Esophagus muscularis mucosa (tissue), 3 donors: ENCODE measurements at regions not wholly inside any gene's neighbourhood (a gene's known extent, or its start where the extent isn't known, plus 50 kb on each side); places are given as distances from the start of the nearest gene placed in this dataset.

Experiments used
- POLR2A ChIP-seq: fragments of 450-650 bp; IDR thresholded peaks from one replicate; pipeline ENCODE4 v1.6.1; 2017; ENCODE audit warnings: antibody characterized with exemption, moderate library complexity, mild to moderate bottlenecking, low read depth
- TF ChIP-seq, protein P1 (sequence below), 3 experiments: fragments of 200-600 bp in 2 of 3; fragments of 450-650 bp in 1 of 3; sonication (generic) in 2 of 3; IDR thresholded peaks; one replicate each; pipeline ENCODE4 v1.5.1; 2017 to 2019; ENCODE audit warnings: antibody characterized with exemption in 3 of 3, mild to moderate bottlenecking in 2 of 3, moderate library complexity in 1 of 3

GRCh38 chr4:148790691-148791090, 348.5 kb upstream of the NR3C2 start:
- TF ChIP-seq, protein P1, sequence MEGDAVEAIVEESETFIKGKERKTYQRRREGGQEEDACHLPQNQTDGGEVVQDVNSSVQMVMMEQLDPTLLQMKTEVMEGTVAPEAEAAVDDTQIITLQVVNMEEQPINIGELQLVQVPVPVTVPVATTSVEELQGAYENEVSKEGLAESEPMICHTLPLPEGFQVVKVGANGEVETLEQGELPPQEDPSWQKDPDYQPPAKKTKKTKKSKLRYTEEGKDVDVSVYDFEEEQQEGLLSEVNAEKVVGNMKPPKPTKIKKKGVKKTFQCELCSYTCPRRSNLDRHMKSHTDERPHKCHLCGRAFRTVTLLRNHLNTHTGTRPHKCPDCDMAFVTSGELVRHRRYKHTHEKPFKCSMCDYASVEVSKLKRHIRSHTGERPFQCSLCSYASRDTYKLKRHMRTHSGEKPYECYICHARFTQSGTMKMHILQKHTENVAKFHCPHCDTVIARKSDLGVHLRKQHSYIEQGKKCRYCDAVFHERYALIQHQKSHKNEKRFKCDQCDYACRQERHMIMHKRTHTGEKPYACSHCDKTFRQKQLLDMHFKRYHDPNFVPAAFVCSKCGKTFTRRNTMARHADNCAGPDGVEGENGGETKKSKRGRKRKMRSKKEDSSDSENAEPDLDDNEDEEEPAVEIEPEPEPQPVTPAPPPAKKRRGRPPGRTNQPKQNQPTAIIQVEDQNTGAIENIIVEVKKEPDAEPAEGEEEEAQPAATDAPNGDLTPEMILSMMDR (IDR thresholded peaks at IDR 0.05), result no peak
- no peak for TF ChIP-seq POLR2A
